ENCODE measurements at regions not wholly inside any gene's neighbourhood (a gene's known extent, or its start where the extent isn't known, plus 50 kb on each side); places are given as distances from the start of the nearest gene placed in this dataset.
"Not testable (repeated sequence)": the region's sequence is repeated elsewhere in the genome, so short reads cannot be mapped to it uniquely, and the experiment has no call there.

- no peak for DNase-seq (ENCODE audit: low read depth)
Measured at GRCh38 chr14:51581017-51581881, 70.5 kb upstream of the FRMD6 start.

- DNase-seq (ENCODE audit: low read depth) = no peak
Measured at GRCh38 chr14:51582437-51582836, 69.3 kb upstream of the FRMD6 start.

GRCh38 chr14:51585055-51585454 is 66.7 kb upstream of the FRMD6 start:
- no peak for DNase-seq (ENCODE audit: low read depth)

- DNase-seq (ENCODE audit: low read depth) = no peak
Measured at GRCh38 chr14:51592836-51593235, 58.9 kb upstream of the FRMD6 start.

- DNase-seq (ENCODE audit: low read depth) = no peak
Measured at GRCh38 chr14:51593397-51593796, 58.3 kb upstream of the FRMD6 start.

- DNase-seq (ENCODE audit: low read depth) = no peak
Measured at GRCh38 chr14:51595881-51596455, 55.7 kb upstream of the FRMD6 start.

GRCh38 chr14:51596488-51597117 is 55.1 kb upstream of the FRMD6 start:
- DNase-seq (ENCODE audit: low read depth) = peak; percentile 2

GRCh38 chr14:51597261-51598001 is 54.3 kb upstream of the FRMD6 start:
- no peak for DNase-seq (ENCODE audit: low read depth)

- DNase-seq (ENCODE audit: low read depth) = not testable (repeated sequence)
Measured at GRCh38 chr14:51598924-51599600, 52.6 kb upstream of the FRMD6 start.

GRCh38 chr14:51600658-51601057 is 51.1 kb upstream of the FRMD6 start:
- DNase-seq (ENCODE audit: low read depth) = no peak

Data from stimulated activated CD8-positive, alpha-beta memory T cell treated with anti-CD3 and anti-CD28 coated beads, Interleukin-4, amount 100 ng/mL, for 24 hours (primary cell).